NCI-H128 (cell line): ENCODE measurements at regions not wholly inside any gene's neighbourhood (a gene's known extent, or its start where the extent isn't known, plus 50 kb on each side); places are given as distances from the start of the nearest gene placed in this dataset.

Experiments
- DNase-seq: peaks from one replicate; lab custom pipeline; 2025; ENCODE audit not compliant: unreplicated experiment; lab: John Stamatoyannopoulos, UW

- DNase-seq: no peak
Observed at GRCh38 chr4:89438102-89438831, 130.7 kb upstream of the GPRIN3 start.

GRCh38 chr4:89434364-89434988 lies 126.9 kb upstream of the GPRIN3 start:
- no peak for DNase-seq

- DNase-seq: no peak
Observed at GRCh38 chr4:89427782-89428181, 120.2 kb upstream of the GPRIN3 start.

- no peak for DNase-seq
Observed at GRCh38 chr4:89425023-89425422, 117.4 kb upstream of the GPRIN3 start.

GRCh38 chr4:89422441-89422990 lies 114.9 kb upstream of the GPRIN3 start:
- no peak for DNase-seq

GRCh38 chr4:89420507-89420906 lies 112.9 kb upstream of the GPRIN3 start:
- no peak for DNase-seq

GRCh38 chr4:89419111-89419695 lies 111.6 kb upstream of the GPRIN3 start:
- no peak for DNase-seq

- DNase-seq: no peak
Observed at GRCh38 chr4:89416960-89417359, 109.4 kb upstream of the GPRIN3 start.

- DNase-seq: no peak
Observed at GRCh38 chr4:89413518-89413917, 105.9 kb upstream of the GPRIN3 start.

GRCh38 chr4:89411539-89412309 lies 104.1 kb upstream of the GPRIN3 start:
- no peak for DNase-seq

GRCh38 chr4:89410687-89411086 lies 103.1 kb upstream of the GPRIN3 start:
- no peak for DNase-seq

- no peak for DNase-seq
Observed at GRCh38 chr4:89404530-89404929, 96.9 kb upstream of the GPRIN3 start.

GRCh38 chr4:89403826-89404225 lies 96.2 kb upstream of the GPRIN3 start:
- DNase-seq: no peak

GRCh38 chr4:89400287-89401035 lies 92.9 kb upstream of the GPRIN3 start:
- no peak for DNase-seq

GRCh38 chr4:89398644-89399043 lies 91.0 kb upstream of the GPRIN3 start:
- no peak for DNase-seq

- DNase-seq: no peak
Observed at GRCh38 chr4:89398146-89398545, 90.5 kb upstream of the GPRIN3 start.

- DNase-seq: no peak
Observed at GRCh38 chr4:89397441-89397840, 89.8 kb upstream of the GPRIN3 start.

- DNase-seq: no peak
Observed at GRCh38 chr4:89382439-89382838, 74.8 kb upstream of the GPRIN3 start.

- no peak for DNase-seq
Observed at GRCh38 chr4:89380980-89381379, 73.4 kb upstream of the GPRIN3 start.

GRCh38 chr4:89379511-89380044 lies 72.0 kb upstream of the GPRIN3 start:
- DNase-seq: no peak
